ENCODE measurements at regions not wholly inside any gene's neighbourhood (a gene's known extent, or its start where the extent isn't known, plus 50 kb on each side); places are given as distances from the start of the nearest gene placed in this dataset.

GRCh38 chr10:83410570-83410969 is 728.7 kb upstream of the GHITM start:
- TF ChIP-seq CTCF (IDR thresholded peaks at IDR 0.05; ENCODE audit: low read depth, low read length), result no peak
- DNase-seq (ENCODE audit: extremely low read depth, low read depth), result no peak

DNA sequence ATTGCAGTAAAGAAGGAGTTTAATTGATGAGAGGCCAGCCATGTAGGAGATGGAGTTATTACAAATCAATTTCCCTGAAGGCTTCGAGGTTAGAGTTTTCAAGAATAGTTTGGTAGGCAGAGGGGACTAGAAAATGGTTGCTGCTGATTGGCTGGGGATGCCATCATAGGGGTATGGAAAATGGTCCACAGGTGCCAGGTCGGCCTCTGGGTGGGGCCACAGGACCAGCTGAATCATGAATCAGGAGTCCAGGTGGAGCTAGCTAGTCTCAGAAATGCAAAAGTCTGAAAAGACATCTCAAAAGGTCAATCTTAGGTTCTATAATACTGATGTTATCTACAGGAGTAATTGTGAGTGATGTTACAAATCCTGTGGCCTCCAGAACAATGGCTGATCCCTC is 714.0 kb upstream of the GHITM start:
- no peak for DNase-seq (ENCODE audit: extremely low read depth, low read depth)
- no peak for TF ChIP-seq CTCF (IDR thresholded peaks at IDR 0.05; ENCODE audit: low read depth, low read length)

- no peak for DNase-seq (ENCODE audit: extremely low read depth, low read depth)
- no peak for TF ChIP-seq CTCF (IDR thresholded peaks at IDR 0.05; ENCODE audit: low read depth, low read length)
These were observed 712.2 kb upstream of the GHITM start for GRCh38 chr10:83427101-83427500.

DNA sequence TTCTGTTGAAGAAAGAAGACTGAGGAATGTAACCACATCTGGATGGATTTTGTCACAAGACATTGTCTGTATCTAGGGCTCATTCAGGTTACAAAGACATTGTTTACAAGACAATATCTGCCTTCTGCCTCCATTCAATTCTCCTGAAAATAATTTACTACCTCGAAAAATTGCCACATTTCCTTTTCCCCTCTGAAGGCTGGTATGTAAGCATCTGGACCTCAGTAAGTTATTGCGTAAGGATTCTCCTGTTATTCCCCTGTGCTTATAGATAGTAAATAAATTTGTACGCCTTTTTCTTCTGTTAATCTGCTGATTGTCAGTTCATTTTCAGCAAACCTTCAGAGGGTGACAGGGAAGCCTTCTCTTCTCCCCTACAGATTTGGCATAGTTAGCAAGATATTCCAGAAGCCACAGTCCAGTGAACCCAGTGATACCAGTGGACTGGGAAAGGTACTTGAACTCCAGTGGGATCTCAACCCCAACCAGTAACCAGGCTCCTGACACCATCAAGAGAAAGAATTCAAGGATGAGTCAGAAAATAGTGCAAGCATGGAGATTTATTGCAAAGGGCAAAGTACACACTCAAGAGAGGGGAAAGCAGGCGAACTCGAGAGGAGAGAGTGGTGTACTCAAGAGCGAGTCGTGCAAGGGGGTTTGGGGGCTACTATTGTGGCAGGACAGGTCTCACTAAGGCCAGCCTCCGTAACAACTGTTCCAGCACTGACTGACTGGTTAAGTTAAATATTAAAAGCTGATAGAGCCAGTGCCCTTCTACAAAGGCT is 706.9 kb upstream of the GHITM start:
- no peak for TF ChIP-seq CTCF (IDR thresholded peaks at IDR 0.05; ENCODE audit: low read depth, low read length)
- DNase-seq (ENCODE audit: extremely low read depth, low read depth), result no peak

- no peak for DNase-seq (ENCODE audit: extremely low read depth, low read depth)
These were observed 705.6 kb upstream of the GHITM start for GRCh38 chr10:83433705-83434104.

GRCh38 chr10:83448013-83448412 is 691.3 kb upstream of the GHITM start:
- TF ChIP-seq CTCF (IDR thresholded peaks at IDR 0.05; ENCODE audit: low read depth, low read length), result no peak
- no peak for DNase-seq (ENCODE audit: extremely low read depth, low read depth)

More at GRCh38 chr10:83433705-83434104, 705.6 kb upstream of the GHITM start:
- TF ChIP-seq CTCF (IDR thresholded peaks at IDR 0.05; ENCODE audit: low read depth, low read length), result no peak

DNA sequence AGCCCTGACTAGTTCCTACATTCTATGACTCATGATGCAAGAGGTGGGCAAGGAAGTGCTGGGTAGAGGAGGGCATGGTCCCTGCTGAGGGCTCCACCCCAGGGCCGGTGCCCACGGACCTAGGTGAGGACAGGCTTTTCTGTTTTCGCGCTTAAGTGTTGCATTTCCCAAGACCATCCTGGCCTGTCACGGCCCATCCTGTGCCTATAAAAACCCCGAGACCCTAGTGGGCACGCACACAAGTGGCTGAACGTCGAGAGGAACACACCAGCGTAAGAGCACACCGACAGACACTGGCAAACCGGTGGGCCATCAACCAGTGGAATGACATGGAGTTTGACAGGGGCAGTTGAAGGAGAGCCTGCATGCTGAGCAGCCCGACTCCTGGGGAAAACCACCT is 680.7 kb upstream of the GHITM start:
- no peak for TF ChIP-seq CTCF (IDR thresholded peaks at IDR 0.05; ENCODE audit: low read depth, low read length)
- DNase-seq (ENCODE audit: extremely low read depth, low read depth), result no peak

Data from AG09319 (cell line).